ENCODE measurements at regions not wholly inside any gene's neighbourhood (a gene's known extent, or its start where the extent isn't known, plus 50 kb on each side); places are given as distances from the start of the nearest gene placed in this dataset.

DNA sequence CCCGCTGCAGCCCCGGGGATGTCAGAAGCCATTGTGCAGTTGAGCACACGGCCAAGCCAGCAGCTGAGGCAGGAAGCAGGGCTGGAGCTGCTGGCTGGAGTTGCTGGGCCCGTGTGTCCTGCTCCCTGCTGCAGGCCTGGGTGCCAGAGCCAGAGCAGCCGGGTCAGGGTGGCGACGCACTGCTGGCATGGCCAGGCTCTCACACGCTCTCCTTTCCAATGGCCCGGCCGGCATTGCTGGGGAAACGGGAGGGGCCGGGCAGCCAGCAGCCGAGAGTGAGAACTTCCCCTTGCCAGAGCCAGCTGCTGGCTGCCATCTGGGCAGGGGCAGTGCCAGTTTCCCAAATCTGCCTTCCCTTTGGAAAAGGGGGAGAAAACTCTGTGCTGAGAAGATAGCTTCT is 82.4 kb upstream of the PROX1 start:
- Histone ChIP-seq H3K9ac (ENCODE audit: low read length) (no peak overlapping the region), H4K20me1 (ENCODE audit: low read length) (no peaks in the 10 kb centered on the region), H3F3A (ENCODE audit: low read length, unreplicated experiment) (no peaks in the 10 kb centered on the region), H3K4me1 (ENCODE audit: insufficient read depth, low read length) (no peaks in the 10 kb centered on the region), H3K4me2 (ENCODE audit: low read length) (no peak overlapping the region), H3K36me3 (ENCODE audit: low read depth, low read length) (no peaks in the 10 kb centered on the region), H3K4me3 (ENCODE audit: low read length) (no peak overlapping the region), H3K9me3 (ENCODE audit: low read length) (no peaks in the 10 kb centered on the region), H2AFZ (ENCODE audit: low read length) (no peak overlapping the region), H3K79me2 (ENCODE audit: low read length) (no peaks in the 10 kb centered on the region), H3K27me3 (ENCODE audit: low read length) (peaks cover 79% of the 10 kb centered on the region), H3K27ac (ENCODE audit: low read length) (no peak overlapping the region), H3K9me2 (replicated peaks; ENCODE audit: low read length) (no peaks in the 10 kb centered on the region; the same call in 1 of the 2 replicates)
- ATAC-seq: no peak
- no TSS peak for BruUV-seq (replicated peaks)
- no peak for TF ChIP-seq EZH2phosphoT487 (IDR thresholded peaks at IDR 0.05; ENCODE audit: borderline replicate concordance, low read length)
- TF ChIP-seq, protein P1, sequence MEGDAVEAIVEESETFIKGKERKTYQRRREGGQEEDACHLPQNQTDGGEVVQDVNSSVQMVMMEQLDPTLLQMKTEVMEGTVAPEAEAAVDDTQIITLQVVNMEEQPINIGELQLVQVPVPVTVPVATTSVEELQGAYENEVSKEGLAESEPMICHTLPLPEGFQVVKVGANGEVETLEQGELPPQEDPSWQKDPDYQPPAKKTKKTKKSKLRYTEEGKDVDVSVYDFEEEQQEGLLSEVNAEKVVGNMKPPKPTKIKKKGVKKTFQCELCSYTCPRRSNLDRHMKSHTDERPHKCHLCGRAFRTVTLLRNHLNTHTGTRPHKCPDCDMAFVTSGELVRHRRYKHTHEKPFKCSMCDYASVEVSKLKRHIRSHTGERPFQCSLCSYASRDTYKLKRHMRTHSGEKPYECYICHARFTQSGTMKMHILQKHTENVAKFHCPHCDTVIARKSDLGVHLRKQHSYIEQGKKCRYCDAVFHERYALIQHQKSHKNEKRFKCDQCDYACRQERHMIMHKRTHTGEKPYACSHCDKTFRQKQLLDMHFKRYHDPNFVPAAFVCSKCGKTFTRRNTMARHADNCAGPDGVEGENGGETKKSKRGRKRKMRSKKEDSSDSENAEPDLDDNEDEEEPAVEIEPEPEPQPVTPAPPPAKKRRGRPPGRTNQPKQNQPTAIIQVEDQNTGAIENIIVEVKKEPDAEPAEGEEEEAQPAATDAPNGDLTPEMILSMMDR (conservative IDR thresholded peaks at IDR 0.05; ENCODE audit: low read depth, low read length): no peak
- no peak for TF ChIP-seq EZH2 (IDR thresholded peaks at IDR 0.05; ENCODE audit: low read length, unreplicated experiment)
- ChIA-PET POLR2A (ENCODE audit: unreplicated experiment) (no interaction called here), CTCF (no interaction called here)
- intact Hi-C loops (cut with micrococcal nuclease): no loop called here
- DNase-seq: no peak

DNA sequence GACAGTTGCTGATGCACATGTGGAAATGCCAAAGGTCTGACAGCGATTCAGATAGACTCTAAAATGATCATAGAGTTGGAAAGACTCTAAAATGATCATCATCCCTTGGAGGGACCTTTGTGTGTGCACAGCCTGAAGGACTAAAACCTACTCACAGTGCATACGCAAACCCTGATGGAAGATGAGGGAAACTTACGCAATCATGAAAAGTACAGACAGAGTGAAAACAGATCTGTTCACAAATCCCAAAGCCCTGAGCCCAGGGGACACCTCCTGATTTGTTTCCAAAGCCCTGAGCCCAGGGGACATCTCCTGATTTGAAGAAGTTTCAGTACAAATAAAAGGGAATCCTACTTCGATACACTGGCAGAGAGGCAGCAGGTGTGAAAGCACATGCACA is 79.3 kb upstream of the PROX1 start:
- ATAC-seq: no peak
- Histone ChIP-seq H4K20me1 (ENCODE audit: low read length) (no peaks in the 10 kb centered on the region), H3K4me3 (ENCODE audit: low read length) (no peak overlapping the region), H3K79me2 (ENCODE audit: low read length) (no peaks in the 10 kb centered on the region), H3K4me2 (ENCODE audit: low read length) (no peak overlapping the region), H3K9ac (ENCODE audit: low read length) (no peak overlapping the region), H3K4me1 (ENCODE audit: insufficient read depth, low read length) (no peaks in the 10 kb centered on the region), H3K27me3 (ENCODE audit: low read length) (peaks cover 95% of the 10 kb centered on the region), H2AFZ (ENCODE audit: low read length) (no peak overlapping the region), H3F3A (ENCODE audit: low read length, unreplicated experiment) (no peaks in the 10 kb centered on the region), H3K9me3 (ENCODE audit: low read length) (no peaks in the 10 kb centered on the region), H3K27ac (ENCODE audit: low read length) (no peak overlapping the region), H3K9me2 (replicated peaks; ENCODE audit: low read length) (no peaks in the 10 kb centered on the region; the same call in 1 of the 2 replicates), H3K36me3 (ENCODE audit: low read depth, low read length) (no peaks in the 10 kb centered on the region)
- ChIA-PET POLR2A (ENCODE audit: unreplicated experiment) (no interaction called here), CTCF (no interaction called here)
- no peak for TF ChIP-seq EZH2phosphoT487 (IDR thresholded peaks at IDR 0.05; ENCODE audit: borderline replicate concordance, low read length)
- TF ChIP-seq, protein P1 (conservative IDR thresholded peaks at IDR 0.05; ENCODE audit: low read depth, low read length): no peak
- no peak for TF ChIP-seq EZH2 (IDR thresholded peaks at IDR 0.05; ENCODE audit: low read length, unreplicated experiment)
- intact Hi-C loops (cut with micrococcal nuclease): no loop called here
- DNase-seq: no peak
- no TSS peak for BruUV-seq (replicated peaks)

DNA sequence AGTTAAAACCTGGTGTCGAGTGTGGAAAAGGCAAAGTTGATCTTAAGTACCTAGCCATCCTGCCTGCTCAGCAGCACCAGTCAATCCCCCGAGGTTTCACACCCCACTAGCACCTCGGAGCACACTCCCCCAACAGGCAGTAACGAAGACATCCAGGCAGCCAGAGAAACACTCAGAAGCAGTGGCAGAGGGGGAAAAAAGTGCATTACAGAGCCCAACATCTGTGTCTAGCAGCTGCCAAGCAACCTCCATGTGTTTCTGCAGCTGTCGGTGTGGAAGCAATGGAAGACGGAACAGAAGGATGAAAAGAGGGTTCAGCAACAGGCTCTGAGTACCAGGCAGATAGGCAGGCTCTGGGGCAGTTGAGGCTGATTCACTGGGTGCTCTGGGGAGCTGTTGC is 73.4 kb upstream of the PROX1 start:
- H2AFZ ChIP-seq (ENCODE audit: low read length): no peak overlapping the region
- no peak overlapping the region for H3K4me3 ChIP-seq (ENCODE audit: low read length)
- H3K9ac ChIP-seq (ENCODE audit: low read length): no peak overlapping the region
- CTCF ChIA-PET: no interaction called here
- intact Hi-C loops (cut with micrococcal nuclease): no loop called here
- ATAC-seq (no peak), DNase-seq (no peak)
- no peaks in the 10 kb centered on the region for H4K20me1 ChIP-seq (ENCODE audit: low read length)
- no peaks in the 10 kb centered on the region for H3K9me2 ChIP-seq (replicated peaks; ENCODE audit: low read length)
- H3K79me2 ChIP-seq (ENCODE audit: low read length): no peaks in the 10 kb centered on the region
- H3F3A ChIP-seq (ENCODE audit: low read length, unreplicated experiment): no peaks in the 10 kb centered on the region
- no peak overlapping the region for H3K27ac ChIP-seq (ENCODE audit: low read length)
- TF ChIP-seq EZH2phosphoT487 (IDR thresholded peaks at IDR 0.05; ENCODE audit: borderline replicate concordance, low read length) (no peak), EZH2 (IDR thresholded peaks at IDR 0.05; ENCODE audit: low read length, unreplicated experiment) (no peak)
- TF ChIP-seq, protein P1 (conservative IDR thresholded peaks at IDR 0.05; ENCODE audit: low read depth, low read length): no peak
- BruUV-seq (replicated peaks): no TSS peak
- no peaks in the 10 kb centered on the region for H3K36me3 ChIP-seq (ENCODE audit: low read depth, low read length)
- H3K4me2 ChIP-seq (ENCODE audit: low read length): no peak overlapping the region
- H3K4me1 ChIP-seq (ENCODE audit: insufficient read depth, low read length): no peaks in the 10 kb centered on the region
- no peaks in the 10 kb centered on the region for H3K9me3 ChIP-seq (ENCODE audit: low read length)
- POLR2A ChIA-PET (ENCODE audit: unreplicated experiment): no interaction called here
- peaks cover 91% of the 10 kb centered on the region for H3K27me3 ChIP-seq (ENCODE audit: low read length)

All from PC-3 (cell line).